DMS153 treated with DMSO at 0.1 percent for 48 hours (cell line): ENCODE measurements at regions not wholly inside any gene's neighbourhood (a gene's known extent, or its start where the extent isn't known, plus 50 kb on each side); places are given as distances from the start of the nearest gene placed in this dataset.
"Not testable (repeated sequence)": the region's sequence is repeated elsewhere in the genome, so short reads cannot be mapped to it uniquely, and the experiment has no call there.

Source experiments
- DNase-seq: peaks from one replicate; lab custom pipeline; 2025; ENCODE audit not compliant: unreplicated experiment; lab: John Stamatoyannopoulos, UW

GRCh38 chr17:73838815-73839214 lies 194.6 kb upstream of the SDK2 start:
- peak; percentile 14 for DNase-seq

GRCh38 chr17:73840829-73841228 lies 196.6 kb upstream of the SDK2 start:
- DNase-seq, result no peak

- peak; percentile 54 for DNase-seq
These were observed 197.3 kb upstream of the SDK2 start for GRCh38 chr17:73841431-73842060.

- DNase-seq, result no peak
These were observed 203.7 kb upstream of the SDK2 start for GRCh38 chr17:73847952-73848351.

GRCh38 chr17:73850426-73850825 lies 206.2 kb upstream of the SDK2 start:
- DNase-seq, result no peak

GRCh38 chr17:73851091-73851490 lies 206.8 kb upstream of the SDK2 start:
- DNase-seq, result no peak

- no peak for DNase-seq
These were observed 207.7 kb upstream of the SDK2 start for GRCh38 chr17:73851921-73852320.

- DNase-seq, result no peak
These were observed 211.6 kb upstream of the SDK2 start for GRCh38 chr17:73855720-73856333.

- DNase-seq, result no peak
These were observed 212.3 kb upstream of the SDK2 start for GRCh38 chr17:73856556-73856955.

GRCh38 chr17:73859439-73860008 lies 215.3 kb upstream of the SDK2 start:
- DNase-seq, result not testable (repeated sequence)

- DNase-seq, result no peak
These were observed 217.3 kb upstream of the SDK2 start for GRCh38 chr17:73861543-73861942.

- DNase-seq, result no peak
These were observed 219.7 kb upstream of the SDK2 start for GRCh38 chr17:73863761-73864535.

GRCh38 chr17:73865831-73866230 lies 221.6 kb upstream of the SDK2 start:
- no peak for DNase-seq

- no peak for DNase-seq
These were observed 222.8 kb upstream of the SDK2 start for GRCh38 chr17:73867056-73867455.

GRCh38 chr17:73870068-73870467 lies 225.8 kb upstream of the SDK2 start:
- DNase-seq, result no peak

GRCh38 chr17:73870473-73870872 lies 226.2 kb upstream of the SDK2 start:
- no peak for DNase-seq

- no peak for DNase-seq
These were observed 228.6 kb upstream of the SDK2 start for GRCh38 chr17:73872816-73873215.

- no peak for DNase-seq
These were observed 229.9 kb upstream of the SDK2 start for GRCh38 chr17:73874008-73874720.

GRCh38 chr17:73875346-73875745 lies 231.1 kb upstream of the SDK2 start:
- DNase-seq, result no peak

GRCh38 chr17:73877962-73878361 lies 233.7 kb upstream of the SDK2 start:
- DNase-seq, result no peak

- DNase-seq, result no peak
These were observed 234.7 kb upstream of the SDK2 start for GRCh38 chr17:73878923-73879322.
